GM19397 (cell line): ENCODE measurements at regions not wholly inside any gene's neighbourhood (a gene's known extent, or its start where the extent isn't known, plus 50 kb on each side); places are given as distances from the start of the nearest gene placed in this dataset.

Source experiments
- ATAC-seq: cut with Tn5 transposase; IDR thresholded peaks from one replicate; pipeline ENCODE4 v1.9.1; 2021; ENCODE audit warnings: mild to moderate bottlenecking, moderate library complexity; ENCODE audit not compliant: unreplicated experiment

DNA sequence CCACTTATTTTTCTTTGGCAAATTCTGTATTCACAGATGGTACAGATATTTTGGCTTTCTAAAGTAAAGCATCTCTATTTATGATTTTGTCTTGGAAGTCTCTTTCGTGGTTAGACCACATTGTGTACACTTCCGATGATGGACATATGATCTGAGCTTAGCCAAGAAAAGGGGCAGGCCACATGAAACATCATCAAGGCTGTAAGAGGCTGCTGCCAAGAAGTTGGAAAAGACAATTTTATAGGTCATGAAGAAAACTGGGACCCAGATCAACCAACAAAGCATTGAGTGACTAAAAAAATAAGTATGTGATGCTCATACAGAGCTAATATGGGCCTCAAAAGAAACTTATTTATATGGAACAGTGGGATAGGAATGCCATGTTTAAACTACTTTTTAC, 266.4 kb downstream of the HAO1 start:
- ATAC-seq = no peak

DNA sequence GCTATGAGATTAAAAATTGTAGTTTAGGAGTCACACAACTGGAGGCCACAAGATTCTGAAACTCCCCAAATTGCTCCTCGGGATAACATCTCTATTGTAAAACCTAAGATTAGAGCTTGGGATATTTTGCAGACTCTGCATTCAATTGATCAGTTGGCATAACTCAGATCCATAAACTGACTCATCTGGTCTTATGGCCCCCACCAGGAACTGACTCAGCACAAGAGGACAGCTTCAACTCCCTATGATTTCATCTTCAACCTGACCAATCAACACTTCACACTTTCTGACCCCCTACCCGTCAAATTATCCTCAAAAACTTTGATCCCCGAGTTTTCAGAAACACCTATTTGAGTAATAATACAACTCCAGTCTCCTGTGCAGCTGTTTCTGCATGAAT, 257.3 kb downstream of the HAO1 start:
- no peak for ATAC-seq

DNA sequence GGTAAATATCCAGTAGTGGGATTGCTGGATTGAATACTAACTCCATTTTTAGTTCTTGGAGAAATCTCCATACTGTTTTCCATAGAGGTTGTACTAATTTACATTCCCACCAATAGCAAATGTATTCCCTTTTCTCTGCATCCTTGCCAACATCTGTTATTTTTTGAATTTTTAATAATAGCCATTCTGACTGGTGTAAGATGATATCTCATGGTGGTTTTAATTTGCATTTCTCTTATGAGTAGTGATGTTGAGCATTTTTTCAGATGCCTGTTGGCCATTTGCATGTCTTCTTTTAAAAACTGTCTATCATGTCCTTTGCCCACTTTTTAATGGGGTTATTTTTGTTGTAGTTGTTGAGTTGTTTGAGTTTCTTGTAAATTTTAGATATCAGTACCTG, 253.2 kb downstream of the HAO1 start:
- ATAC-seq = no peak

DNA sequence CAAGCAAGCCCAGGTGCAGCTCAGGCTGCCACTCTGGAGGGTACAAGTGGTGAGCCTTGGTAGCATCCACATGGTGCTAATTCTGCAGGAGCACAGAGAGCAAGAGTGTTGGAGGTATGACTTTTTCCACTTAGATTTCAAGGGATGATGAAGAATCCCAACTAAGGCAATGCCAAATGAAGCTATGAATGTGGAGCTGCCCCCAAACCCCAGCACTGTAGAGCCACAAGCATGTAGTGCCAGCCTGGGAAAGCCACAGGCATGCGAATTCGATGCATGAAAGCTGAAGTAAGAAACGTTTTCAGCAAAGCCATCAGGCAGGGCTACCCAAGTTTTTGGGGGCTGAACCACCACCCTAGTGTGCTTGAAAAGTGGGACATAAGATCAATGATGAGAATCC, 251.1 kb downstream of the HAO1 start:
- ATAC-seq = no peak

DNA sequence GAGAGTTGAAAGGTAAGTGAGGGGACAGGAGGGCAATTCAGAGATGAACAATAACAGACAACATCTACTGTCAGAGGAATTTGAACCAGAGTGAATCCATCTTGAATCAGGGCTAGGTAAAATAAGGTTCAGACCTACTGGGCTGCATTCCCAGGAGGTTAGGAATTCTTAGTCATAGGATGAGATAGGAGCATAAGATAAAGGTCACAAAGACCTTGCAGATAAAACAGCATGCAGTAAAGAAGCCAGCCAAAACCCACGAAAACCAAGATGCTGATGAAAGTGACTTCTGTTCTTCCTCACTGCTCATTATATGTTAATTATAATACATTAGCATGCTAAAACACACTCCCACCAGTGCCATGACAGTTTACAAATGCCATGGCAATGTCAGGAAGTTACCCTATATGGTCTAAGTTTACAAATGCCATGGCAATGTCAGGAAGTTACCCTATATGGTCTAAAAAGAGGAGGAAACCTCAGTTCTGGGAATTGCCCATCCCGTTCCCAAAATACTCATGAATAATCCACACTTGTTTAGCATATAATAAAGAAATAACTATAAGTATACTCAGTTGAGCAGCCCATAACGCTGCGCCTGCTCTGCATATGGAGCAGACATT, 248.5 kb downstream of the HAO1 start:
- no peak for ATAC-seq

DNA sequence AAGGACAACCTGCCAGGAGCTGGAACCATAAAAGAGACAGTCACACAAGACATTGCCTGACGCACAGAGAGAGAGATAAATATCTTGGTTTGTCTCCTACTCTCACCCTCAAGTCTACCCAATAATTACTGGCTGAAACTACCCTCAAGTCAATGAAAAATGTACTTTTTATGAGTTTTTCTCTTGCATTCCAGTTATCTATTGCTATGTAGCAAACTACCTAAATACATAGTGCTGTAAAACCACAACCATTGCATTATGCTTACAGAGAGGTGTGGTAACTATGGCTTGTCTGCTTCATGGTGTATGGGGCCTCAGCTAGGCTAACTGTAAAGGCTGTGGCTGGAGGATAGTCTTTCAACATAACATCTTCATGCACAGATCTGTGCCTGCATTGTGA, 247.8 kb downstream of the HAO1 start:
- ATAC-seq = no peak

DNA sequence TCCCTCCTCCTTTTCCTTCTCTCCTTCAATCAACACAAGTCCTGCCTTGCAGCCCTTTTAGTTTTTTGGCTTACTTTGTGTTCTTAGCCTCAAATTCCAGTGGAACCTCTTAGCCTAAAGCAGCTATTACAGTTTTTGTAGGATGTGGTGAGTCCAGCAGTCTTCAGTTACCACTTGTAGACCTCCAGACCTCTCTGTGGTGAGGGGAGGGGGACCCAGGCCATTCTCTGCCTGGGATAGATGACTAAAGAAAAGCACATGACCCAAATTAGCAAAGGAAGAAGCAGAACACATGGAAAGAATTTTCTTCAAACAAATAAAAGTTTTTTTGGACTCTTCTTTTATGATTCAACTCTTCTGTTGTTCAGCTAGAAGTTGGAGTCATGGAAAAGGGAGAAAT, 246.5 kb downstream of the HAO1 start:
- ATAC-seq = no peak

DNA sequence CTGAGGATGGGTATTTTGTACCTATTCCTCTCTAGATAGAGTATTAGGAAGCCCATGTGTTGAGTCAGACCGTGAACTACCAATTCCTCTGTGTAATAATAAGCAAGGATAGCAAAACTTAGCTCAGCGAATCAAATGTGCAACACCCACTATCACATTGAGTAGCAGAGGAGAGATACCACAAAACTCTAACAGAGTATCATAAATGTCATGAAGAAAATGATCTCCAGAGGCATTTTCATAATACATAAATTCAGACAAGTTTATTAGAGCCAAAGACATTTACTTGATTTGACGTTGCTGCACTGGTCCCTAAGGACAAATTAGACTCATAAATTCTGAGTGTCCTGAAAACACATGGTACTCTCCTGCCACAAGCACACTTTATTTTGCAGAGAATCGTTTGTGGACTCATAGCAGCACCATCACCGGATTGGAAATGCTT, 245.2 kb downstream of the HAO1 start:
- no peak for ATAC-seq

DNA sequence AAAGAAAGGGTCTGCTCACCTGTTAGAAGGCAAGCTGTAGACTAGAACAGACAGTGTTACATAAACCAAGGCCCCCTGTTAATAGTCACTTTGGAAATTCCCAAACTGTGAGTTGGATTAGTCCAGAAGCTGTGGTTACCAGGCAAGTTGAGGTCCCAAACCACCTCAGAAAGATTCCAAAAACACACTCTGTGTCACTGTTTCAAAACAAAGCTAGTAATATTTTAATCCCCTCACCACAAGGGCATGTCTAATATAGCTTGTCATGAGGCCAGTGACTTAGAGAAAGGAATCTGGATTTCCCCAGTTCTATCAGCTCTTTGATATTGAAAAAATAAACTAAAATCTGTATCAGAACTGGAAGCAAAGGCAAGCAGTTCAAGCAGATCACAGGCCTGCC, 244.6 kb downstream of the HAO1 start:
- no peak for ATAC-seq

DNA sequence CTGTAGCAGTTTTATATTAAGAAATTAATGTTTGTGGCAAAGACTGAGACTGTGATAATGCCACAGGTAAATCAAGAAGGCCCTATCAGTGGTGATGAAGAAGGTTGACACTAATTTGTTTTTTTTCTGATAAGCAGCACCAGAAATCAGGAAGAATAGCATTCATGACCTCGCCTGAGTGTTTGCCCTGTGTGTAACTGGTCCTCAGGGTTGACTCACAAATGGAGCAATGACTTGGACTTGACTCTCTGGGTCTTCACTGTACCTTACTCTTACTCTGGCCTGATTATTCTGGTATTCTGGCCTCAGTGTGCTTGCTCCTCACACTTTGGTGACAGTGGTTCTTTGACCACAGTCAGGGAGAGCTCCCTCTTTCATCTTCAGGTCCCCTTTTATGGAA, 243.9 kb downstream of the HAO1 start:
- ATAC-seq = no peak

DNA sequence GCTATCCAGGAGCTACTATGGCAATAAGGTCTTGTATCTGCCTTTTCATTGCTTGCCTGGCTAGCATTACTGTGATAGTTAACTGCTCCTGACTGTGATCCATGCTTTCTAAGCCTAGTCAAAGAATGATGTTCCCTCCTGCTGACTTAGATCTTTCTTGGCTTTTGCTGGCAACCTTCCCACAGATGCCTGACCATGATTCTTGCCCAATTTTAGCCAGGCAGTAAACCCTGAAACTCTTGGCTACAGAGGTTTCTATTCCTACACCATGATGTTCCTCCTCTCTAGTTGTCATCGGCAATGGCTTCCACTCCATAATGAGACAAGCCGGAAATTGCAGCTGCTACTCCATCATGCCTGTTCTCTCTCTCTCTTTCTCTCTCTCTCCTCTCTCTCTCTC, 238.1 kb downstream of the HAO1 start:
- ATAC-seq = no peak

DNA sequence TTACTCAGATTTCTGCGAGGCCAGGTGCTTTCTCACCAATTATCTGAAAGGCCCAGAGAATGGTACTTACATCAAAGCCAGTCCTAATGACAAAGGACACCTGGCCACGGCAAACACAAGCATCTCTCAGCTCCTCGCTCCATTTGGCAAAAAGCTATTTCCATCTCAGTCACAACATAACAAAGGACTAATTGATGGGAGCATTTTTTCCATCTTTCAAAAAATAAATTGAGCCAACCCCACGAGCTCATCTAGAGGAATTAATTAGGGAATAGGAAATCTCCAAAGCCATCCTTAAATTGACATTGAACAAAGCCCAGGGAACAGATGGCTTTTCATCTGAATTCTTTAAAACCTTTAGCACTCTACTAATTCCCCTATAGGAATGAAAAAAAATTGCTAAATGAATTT, 236.7 kb downstream of the HAO1 start:
- ATAC-seq = no peak

DNA sequence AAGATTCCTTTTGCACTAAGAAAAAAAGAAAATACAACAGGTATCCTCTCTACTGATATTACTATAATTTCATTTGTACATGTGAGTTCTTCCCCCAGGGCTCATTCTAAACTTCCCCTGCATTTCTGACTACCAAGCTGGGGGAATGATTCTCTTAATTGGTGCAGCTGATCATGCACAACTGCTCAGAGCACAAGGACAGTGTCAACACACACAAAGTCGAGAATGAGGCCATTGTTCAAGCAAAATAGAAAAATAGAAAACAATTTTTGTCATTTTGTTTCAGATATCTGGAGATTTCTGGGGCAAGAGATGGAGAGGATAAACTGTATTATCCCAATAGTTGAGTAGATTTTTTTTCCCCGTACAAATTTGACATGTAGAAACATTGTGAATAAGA, 236.3 kb downstream of the HAO1 start:
- ATAC-seq = no peak

DNA sequence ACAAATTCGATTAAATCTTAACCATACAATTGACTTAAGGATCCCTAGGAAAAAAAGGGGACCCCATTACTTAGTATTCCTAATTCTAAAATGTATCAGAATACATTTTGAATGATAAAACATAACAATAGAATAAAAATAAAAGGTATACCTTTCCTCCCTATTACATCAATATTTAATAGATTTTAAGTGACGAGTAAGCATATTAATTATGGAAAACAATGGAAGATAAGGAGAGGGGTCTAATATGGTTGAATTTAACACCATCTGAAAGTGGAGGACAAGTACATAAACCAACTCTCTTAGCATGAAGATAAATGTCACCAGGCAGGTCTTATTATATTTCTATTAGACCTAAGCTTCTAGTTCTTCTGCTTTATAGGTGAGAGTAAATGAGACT, 232.1 kb downstream of the HAO1 start:
- ATAC-seq = no peak

DNA sequence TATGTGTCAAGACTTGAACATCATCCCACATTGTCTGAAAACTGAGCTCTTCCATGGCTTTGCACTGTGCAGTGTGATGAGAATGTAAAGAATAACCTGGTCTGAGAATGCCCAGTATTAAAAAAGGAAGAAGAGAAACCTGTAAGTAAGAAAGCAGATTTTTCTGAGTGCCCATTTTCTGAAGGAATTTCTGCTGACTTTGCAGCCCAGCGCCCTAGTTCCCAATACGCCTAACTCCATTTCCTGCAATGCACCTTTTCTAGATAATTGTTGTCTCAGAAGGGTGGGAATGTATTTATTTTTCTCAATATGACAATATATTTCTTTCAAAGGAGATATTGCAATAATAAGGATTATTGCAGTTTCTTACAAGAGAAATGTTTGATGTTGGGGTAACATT, 231.5 kb downstream of the HAO1 start:
- ATAC-seq = no peak

DNA sequence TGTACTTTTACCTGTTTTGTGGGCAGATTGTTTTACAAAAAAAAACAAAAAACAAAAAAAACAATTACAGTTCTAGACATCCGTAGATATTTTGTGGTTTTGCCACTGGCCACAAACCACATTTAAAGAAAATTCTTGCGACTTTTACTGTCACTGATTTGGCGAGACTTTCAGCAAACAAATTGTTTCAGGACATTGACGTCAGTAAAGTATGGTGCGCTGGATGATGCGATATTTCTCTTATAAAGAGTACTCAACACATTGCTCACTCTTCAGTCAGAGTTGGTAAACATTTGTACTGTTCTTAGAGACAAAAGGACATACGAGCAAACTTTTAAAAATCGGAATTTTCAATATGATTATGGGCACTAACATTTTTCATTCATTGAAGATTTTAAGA, 229.8 kb downstream of the HAO1 start:
- no peak for ATAC-seq

DNA sequence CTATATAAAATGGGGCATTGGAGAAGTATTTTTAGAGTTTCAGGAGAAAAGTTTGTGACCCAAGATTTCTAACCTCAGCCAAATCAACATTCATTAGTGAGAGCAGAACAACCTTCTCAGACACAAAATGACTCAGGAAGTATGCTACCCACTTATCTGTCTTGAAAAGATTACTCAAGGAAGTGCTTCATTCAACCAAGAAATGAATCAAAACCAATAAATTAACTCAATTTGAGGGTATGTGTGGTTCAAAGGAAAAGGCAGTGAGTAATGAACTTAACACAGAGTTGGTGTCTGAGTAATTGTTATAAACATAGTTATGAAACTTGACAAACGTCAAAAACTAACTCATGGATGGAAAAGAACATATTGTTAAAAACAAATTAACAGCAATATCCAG, 227.6 kb downstream of the HAO1 start:
- ATAC-seq = no peak

DNA sequence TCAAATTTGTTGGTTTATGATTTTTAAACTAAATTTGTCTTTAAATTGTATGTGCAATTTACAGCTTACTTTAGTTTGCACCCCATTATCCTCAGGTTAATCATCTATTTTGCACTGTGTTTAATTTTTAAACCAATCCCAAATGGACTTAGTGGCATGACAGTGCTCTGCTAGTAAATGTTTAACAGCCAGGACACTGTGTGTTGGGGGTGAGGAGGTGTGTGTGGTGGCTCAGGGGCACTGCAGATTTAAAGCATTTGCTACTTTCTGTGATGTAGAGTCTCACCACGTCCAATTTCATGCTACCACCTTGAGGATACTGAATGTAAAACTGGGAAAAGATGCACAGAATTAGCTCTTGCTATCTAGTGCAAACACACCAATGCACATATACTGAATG, 225.7 kb downstream of the HAO1 start:
- ATAC-seq = no peak

DNA sequence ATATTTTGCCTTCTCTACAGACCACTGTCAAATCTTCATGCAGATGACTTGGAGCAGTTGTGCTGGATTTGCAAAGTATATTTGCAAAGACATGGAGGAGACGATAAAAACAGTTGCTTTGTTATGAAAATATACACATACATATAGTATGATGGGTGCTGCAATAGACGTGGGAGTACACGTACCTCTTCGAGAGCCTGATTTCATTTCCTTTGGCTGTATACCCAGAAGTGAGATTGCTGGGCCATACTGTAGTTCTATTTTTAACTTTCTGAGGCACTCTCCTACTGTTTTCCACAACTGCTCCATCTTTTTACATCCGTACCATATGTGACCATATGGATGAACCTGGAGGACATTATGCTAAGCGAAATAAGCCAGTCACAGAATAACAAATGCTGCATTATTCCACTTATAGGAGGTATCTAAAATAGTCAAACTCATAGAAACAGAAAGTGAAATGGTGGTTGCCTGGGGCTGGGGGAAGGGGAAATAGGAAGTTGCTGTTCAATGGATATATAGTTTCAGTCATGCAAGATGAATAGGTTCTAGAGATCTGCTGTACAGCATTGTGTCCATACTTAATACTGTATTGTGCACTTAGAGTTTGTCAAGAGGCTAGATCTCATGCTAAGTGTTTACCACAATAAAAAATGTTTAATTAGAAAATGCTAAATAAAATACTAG, 223.8 kb downstream of the HAO1 start:
- ATAC-seq = peak; percentile 63

DNA sequence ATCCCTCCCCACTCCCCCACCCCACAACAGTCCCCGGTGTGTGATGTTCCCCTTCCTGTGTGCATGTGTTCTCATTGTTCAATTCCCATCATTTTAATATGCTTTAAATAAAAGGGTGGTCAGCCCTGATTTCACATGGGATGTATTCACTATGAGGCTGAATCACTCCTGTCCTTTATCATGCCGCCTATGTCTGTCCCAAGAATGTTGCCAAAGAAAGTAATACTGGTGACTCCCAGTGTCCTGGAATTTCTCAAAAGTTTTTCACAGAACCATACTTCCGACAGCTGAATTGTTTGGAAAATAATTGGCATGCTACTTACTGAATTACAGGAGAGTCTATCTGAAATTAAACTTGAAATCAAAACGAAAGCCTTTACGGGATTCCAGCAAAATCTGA, 217.7 kb downstream of the HAO1 start:
- no peak for ATAC-seq

DNA sequence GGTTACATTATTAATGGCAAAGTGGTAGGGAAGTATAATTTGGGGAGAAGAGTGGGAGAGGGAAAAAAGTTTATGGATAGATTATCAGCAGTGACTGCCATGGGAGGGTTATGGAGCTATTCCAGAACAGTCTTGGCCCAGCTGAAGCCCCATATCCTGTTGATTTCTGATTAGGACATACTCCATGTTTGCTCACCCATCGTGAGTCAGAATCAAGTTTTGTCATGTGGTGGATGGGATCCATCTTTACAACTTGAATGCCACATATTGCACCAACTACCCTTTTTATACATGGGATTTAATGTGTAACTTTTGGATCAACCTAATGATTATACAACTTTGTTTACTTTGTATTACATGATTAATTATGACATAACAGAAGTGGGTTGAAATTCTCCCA, 217.0 kb downstream of the HAO1 start:
- no peak for ATAC-seq

DNA sequence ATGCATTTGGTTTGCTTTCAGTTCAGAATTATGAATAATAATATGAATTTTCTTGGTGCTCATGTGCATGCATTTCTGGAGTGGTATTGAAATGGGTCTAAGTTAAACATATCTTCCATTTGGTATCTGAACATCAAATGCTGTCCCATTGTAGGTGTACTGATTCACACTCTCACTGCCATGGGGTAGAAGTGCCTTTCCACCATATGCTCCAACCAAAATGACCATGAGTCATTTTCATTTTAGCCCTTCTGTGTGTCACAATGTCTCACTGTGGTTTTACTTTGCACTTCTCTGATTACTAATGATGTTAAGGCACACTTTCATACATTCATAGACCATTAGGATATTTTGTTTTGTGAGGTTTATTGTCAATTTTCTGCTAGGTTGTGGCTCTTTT, 211.9 kb downstream of the HAO1 start:
- ATAC-seq = no peak

DNA sequence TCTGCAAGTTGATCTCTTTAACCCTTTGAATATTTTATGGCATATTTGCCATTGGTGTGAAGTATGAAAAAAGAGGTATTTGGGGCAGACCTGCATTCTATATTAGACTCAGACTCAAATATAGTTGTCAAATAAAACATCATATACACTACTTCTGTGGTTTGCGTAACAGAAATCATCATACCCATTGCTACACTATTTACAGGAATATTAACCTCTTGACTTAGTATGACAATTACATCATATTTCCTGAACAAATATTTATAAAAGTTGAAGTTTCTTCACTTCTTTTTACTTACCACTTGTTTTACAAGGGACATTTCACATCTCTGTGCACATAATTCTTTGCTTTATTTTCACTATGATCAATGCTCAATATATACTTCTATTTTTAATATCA, 206.0 kb downstream of the HAO1 start:
- no peak for ATAC-seq
